Epithelial cell of proximal tubule (primary cell): ENCODE measurements at regions not wholly inside any gene's neighbourhood (a gene's known extent, or its start where the extent isn't known, plus 50 kb on each side); places are given as distances from the start of the nearest gene placed in this dataset.

Source experiments
- DNase-seq: peaks from one replicate; pipeline ENCODE4 v3.0.0-alpha.2; 2011; ENCODE audit warnings: low read depth
- H3K4me3 ChIP-seq: 2 replicates; pipeline ENCODE4 v1.5.1; 2011; ENCODE audit warnings: low read depth, mild to moderate bottlenecking, low read length
- TF ChIP-seq, protein P1 (sequence below): conservative IDR thresholded peaks from 2 replicates; pipeline ENCODE4 v1.5.1; 2012; ENCODE audit warnings: low read depth, mild to moderate bottlenecking, low read length

DNA sequence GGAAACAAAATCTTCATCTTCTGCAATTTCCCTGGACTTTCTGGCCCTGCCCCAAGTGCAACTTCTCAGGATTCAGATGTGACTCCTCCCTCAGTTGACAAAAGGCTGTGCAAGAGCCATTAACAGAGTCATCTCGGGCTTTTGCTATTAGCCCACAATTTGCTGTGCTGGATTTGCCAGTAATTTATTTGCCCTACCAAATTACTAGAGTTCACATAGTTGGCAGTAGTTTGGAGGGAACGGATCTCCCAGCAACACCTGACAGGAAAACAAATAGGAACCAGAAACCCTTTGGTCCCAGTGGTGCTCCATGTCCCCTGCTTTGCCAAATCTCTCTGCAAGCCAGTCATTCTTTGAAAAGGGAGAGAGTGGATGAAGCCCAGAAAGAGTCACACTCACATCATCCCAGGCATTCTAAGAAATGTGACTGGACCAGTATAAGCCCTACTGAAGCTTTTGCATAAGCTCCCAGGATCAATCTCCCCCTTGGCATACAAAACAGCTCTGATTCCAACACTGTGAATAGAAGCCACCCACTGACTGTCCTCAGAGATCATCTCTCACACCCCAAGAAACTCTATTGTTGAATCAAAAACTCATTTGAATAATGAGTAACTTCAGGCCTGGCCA lies 350.1 kb upstream of the NBEA start:
- TF ChIP-seq, protein P1, sequence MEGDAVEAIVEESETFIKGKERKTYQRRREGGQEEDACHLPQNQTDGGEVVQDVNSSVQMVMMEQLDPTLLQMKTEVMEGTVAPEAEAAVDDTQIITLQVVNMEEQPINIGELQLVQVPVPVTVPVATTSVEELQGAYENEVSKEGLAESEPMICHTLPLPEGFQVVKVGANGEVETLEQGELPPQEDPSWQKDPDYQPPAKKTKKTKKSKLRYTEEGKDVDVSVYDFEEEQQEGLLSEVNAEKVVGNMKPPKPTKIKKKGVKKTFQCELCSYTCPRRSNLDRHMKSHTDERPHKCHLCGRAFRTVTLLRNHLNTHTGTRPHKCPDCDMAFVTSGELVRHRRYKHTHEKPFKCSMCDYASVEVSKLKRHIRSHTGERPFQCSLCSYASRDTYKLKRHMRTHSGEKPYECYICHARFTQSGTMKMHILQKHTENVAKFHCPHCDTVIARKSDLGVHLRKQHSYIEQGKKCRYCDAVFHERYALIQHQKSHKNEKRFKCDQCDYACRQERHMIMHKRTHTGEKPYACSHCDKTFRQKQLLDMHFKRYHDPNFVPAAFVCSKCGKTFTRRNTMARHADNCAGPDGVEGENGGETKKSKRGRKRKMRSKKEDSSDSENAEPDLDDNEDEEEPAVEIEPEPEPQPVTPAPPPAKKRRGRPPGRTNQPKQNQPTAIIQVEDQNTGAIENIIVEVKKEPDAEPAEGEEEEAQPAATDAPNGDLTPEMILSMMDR, result no peak
- no peak for DNase-seq
- H3K4me3 ChIP-seq, result no peak overlapping the region

DNA sequence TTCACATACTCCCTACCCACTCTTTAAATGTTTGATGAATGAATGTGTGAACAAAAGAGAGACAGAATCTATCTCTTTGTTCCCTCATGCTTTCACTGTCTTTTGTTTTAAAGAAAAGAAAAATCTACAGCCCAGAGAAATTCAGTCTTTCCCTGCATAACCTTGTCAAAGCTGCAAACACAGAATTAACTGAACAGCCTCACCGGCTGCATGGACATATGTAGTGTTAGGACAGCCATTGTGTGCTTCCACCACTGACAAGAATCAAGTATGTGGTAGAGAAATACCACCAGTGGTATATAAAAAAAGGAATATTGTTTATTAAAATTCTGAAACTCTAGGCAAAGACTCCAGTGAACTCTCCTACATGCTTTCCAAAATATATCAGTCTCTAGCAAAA lies 348.4 kb upstream of the NBEA start:
- TF ChIP-seq, protein P1, result no peak
- no peak for DNase-seq

DNA sequence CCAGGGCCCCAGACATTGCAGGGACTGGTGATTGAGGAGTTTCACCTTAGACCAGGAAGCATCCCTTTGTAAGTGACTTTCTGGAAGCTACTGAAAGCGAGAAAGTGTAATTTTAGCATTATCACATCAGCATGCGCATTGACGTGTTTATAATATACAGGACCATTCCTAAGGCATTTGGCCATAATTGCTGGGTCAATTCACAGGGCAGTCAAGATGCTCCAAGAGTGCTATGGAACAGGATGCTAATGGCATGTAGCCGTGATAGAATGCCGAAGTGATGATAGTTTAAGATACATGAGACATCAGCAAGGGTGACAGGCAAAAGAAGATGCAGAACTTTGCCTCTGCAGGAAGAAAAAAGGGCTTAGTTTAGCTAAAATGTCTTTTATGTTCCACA lies 347.6 kb upstream of the NBEA start:
- TF ChIP-seq, protein P1, result no peak
- no peak for DNase-seq
- no peak overlapping the region for H3K4me3 ChIP-seq

More for the DNA sequence above, 348.4 kb upstream of the NBEA start:
- no peak overlapping the region for H3K4me3 ChIP-seq

DNA sequence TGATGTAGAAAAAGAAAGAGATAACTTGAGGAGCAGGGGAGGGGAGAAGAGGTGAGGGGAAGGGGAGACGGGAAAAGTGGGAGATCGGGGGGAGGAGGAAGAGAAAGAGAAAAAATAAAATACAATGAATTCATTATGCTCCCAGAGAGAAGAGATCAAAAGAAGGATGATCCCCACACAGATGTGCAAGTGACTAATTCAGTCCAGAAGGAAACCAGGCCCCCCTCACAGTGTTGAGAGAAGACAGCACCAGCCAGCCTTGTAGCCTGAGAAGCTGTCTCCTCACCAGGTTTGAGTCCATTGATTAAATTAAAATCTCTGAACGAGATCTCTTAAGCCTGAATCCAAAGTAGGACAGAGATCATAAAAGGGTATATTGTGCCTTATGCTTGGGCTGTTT lies 333.7 kb upstream of the NBEA start:
- H3K4me3 ChIP-seq, result no peak overlapping the region
- DNase-seq, result no peak
- TF ChIP-seq, protein P1, result no peak

DNA sequence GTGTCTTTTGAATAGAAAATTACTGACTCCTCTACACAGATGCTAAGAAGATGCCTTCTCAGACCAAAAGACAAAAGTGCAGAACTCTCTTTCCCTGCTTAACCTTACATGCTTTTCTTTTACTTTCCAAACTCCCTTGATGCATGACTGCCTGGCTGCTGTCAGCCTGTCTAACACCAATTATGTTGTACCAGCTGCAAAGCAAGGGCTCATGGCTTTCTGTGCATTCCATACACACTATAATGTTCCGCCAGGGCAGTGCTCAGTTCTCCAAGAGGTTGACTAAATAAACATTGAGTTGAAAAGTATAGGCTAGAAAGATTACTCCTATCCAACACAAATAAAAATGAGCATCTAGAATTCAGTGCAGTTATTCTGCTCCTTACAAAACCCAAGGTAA lies 330.4 kb upstream of the NBEA start:
- no peak for DNase-seq
- TF ChIP-seq, protein P1, result no peak
- no peak overlapping the region for H3K4me3 ChIP-seq

DNA sequence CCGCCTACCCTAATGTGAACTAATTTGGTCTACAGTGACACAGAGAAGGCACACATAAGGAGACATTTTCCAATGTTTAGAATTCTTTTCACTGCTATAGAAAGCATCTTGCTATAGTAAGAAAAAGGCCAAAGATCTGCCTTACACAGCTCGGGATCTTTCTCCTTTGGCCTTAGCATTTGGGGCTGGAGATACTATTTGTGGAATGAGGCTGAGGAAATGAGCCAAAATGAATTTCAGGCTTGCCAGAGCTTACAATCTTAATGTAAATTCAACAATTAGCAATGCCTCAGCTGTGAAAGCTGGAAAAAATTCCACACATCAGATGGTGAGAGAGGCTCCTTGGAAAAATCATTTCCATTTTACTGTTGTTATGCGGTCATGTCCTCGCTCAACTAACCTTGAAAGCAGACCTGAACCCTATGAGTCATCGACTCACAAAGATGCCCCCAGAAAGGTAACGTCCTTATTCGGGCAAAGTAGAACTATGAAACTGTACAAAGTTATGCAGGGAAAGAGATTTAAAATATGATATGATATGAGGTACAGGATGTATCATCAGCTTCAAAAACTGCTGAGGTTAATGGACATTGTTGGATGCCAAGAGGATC lies 324.5 kb upstream of the NBEA start:
- TF ChIP-seq, protein P1, result no peak
- no peak overlapping the region for H3K4me3 ChIP-seq
- no peak for DNase-seq

DNA sequence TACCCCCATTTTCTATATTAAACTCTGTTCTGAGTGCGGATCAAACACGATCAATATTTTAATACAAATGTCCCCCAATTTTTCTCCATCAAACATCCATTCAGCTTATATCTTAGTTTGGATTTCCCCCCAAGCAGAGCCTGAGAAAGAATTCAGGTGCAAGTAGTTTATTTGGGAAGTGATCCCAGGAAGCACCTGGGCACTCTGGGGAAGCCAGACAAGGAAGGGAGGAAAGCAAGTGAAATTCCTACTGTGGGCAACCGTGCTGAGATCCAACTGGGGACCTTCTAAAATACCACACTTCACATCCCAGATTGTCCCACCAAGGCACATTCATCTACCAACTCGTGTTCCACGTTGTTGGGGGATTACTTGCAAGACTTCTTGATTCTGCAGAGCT lies 323.4 kb upstream of the NBEA start:
- H3K4me3 ChIP-seq, result no peak overlapping the region
- TF ChIP-seq, protein P1, result no peak

More for the DNA sequence above, 323.4 kb upstream of the NBEA start:
- DNase-seq, result no peak
